WTC11 (cell line): ENCODE measurements at regions not wholly inside any gene's neighbourhood (a gene's known extent, or its start where the extent isn't known, plus 50 kb on each side); places are given as distances from the start of the nearest gene placed in this dataset.

Experiments
- FOXK1 ChIP-seq: sonication (generic); formaldehyde crosslinking; IDR thresholded peaks from 2 replicates; pipeline ENCODE4 v1.8.0; 2022; ENCODE audit warnings: mild to moderate bottlenecking, moderate library complexity, missing genetic modification reagents
- HMGXB4 ChIP-seq: sonication (generic); formaldehyde crosslinking; IDR thresholded peaks from 2 replicates; pipeline ENCODE4 v1.8.1; 2023; ENCODE audit warnings: mild to moderate bottlenecking, moderate library complexity, missing genetic modification reagents
- USF1 ChIP-seq: sonication (generic); formaldehyde crosslinking; IDR thresholded peaks from 2 replicates; pipeline ENCODE4 v1.8.0; 2022; ENCODE audit warnings: mild to moderate bottlenecking, missing genetic modification reagents
- TF ChIP-seq, protein P1 (sequence below): sonication (generic); formaldehyde crosslinking; IDR thresholded peaks from 2 replicates; pipeline ENCODE4 v1.8.1; 2023; ENCODE audit warnings: mild to moderate bottlenecking, missing genetic modification reagents, moderate library complexity
- TF ChIP-seq, protein P2 (sequence below): sonication (generic); formaldehyde crosslinking; IDR thresholded peaks from 2 replicates; pipeline ENCODE4 v1.8.1; 2023; ENCODE audit warnings: mild to moderate bottlenecking, missing genetic modification reagents
- TF ChIP-seq, protein P3 (sequence below): sonication (generic); formaldehyde crosslinking; IDR thresholded peaks from 2 replicates; pipeline ENCODE4 v1.8.0; 2022; ENCODE audit warnings: mild to moderate bottlenecking, missing genetic modification reagents
- TF ChIP-seq, protein P4 (sequence below): sonication (generic); formaldehyde crosslinking; IDR thresholded peaks from 2 replicates; pipeline ENCODE4 v1.8.0; 2022; ENCODE audit warnings: mild to moderate bottlenecking, missing genetic modification reagents
- TF ChIP-seq, protein P5 (sequence below): fragments of 250-450 bp; sonication (Bioruptor Pico); conservative IDR thresholded peaks from 2 replicates; pipeline ENCODE4 v1.9.0; 2021; ENCODE audit warnings: mild to moderate bottlenecking

- TF ChIP-seq FOXK1 (CRISPR knock-in tag) (no peak), USF1 (CRISPR knock-in tag) (no peak), HMGXB4 (no peak)
- TF ChIP-seq, protein P1, sequence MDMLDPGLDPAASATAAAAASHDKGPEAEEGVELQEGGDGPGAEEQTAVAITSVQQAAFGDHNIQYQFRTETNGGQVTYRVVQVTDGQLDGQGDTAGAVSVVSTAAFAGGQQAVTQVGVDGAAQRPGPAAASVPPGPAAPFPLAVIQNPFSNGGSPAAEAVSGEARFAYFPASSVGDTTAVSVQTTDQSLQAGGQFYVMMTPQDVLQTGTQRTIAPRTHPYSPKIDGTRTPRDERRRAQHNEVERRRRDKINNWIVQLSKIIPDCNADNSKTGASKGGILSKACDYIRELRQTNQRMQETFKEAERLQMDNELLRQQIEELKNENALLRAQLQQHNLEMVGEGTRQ (CRISPR knock-in tag) = no peak
- TF ChIP-seq, protein P2, sequence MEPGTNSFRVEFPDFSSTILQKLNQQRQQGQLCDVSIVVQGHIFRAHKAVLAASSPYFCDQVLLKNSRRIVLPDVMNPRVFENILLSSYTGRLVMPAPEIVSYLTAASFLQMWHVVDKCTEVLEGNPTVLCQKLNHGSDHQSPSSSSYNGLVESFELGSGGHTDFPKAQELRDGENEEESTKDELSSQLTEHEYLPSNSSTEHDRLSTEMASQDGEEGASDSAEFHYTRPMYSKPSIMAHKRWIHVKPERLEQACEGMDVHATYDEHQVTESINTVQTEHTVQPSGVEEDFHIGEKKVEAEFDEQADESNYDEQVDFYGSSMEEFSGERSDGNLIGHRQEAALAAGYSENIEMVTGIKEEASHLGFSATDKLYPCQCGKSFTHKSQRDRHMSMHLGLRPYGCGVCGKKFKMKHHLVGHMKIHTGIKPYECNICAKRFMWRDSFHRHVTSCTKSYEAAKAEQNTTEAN (CRISPR knock-in tag) = no peak
- TF ChIP-seq, protein P3, sequence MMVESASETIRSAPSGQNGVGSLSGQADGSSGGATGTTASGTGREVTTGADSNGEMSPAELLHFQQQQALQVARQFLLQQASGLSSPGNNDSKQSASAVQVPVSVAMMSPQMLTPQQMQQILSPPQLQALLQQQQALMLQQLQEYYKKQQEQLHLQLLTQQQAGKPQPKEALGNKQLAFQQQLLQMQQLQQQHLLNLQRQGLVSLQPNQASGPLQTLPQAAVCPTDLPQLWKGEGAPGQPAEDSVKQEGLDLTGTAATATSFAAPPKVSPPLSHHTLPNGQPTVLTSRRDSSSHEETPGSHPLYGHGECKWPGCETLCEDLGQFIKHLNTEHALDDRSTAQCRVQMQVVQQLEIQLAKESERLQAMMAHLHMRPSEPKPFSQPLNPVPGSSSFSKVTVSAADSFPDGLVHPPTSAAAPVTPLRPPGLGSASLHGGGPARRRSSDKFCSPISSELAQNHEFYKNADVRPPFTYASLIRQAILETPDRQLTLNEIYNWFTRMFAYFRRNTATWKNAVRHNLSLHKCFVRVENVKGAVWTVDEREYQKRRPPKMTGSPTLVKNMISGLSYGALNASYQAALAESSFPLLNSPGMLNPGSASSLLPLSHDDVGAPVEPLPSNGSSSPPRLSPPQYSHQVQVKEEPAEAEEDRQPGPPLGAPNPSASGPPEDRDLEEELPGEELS (CRISPR knock-in tag) = no peak
- TF ChIP-seq, protein P4, sequence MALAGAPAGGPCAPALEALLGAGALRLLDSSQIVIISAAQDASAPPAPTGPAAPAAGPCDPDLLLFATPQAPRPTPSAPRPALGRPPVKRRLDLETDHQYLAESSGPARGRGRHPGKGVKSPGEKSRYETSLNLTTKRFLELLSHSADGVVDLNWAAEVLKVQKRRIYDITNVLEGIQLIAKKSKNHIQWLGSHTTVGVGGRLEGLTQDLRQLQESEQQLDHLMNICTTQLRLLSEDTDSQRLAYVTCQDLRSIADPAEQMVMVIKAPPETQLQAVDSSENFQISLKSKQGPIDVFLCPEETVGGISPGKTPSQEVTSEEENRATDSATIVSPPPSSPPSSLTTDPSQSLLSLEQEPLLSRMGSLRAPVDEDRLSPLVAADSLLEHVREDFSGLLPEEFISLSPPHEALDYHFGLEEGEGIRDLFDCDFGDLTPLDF (CRISPR knock-in tag) = no peak
- TF ChIP-seq, protein P5, sequence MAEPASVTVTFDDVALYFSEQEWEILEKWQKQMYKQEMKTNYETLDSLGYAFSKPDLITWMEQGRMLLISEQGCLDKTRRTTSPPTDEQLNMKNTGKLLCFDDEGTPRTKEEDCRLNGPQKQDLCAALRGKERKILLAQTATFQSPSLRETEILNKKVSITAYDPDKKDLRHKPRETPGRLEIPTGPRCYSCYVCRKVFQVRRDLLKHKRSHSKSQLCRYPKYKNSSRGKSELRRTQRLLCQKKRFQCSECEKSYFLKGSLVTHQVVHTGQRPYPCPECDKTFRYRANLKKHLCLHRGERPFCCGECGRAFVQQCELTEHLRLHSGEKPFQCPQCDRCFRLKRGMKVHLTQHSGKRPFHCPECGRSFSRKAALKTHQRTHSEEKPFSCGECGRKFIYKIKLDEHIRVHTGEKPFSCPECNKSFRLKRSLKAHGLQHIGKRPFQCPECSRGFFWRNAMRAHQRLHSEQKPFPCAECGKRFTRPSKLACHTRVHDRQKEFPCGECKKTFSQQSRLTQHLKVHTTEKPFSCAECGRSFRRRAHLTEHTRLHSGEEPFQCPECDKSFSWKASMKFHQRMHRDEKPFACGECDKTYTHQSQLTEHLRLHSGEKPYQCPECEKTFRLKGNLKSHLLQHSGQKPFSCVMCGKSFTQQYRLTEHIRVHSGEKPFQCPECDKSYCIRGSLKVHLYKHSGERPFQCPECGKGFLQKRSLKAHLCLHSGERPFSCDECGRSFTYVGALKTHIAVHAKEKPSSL (CRISPR knock-in tag) = no peak
Observed at GRCh38 chr5:105688227-105688792, 1982.4 kb downstream of the EFNA5 start.
